Right kidney (tissue), 1 donor: ENCODE measurements at regions not wholly inside any gene's neighbourhood (a gene's known extent, or its start where the extent isn't known, plus 50 kb on each side); places are given as distances from the start of the nearest gene placed in this dataset.
"Not testable (repeated sequence)": the region's sequence is repeated elsewhere in the genome, so short reads cannot be mapped to it uniquely, and the experiment has no call there.

Experiments used
- DNase-seq: peaks from one replicate; pipeline ENCODE4 v3.0.0-alpha.2; 2016

GRCh38 chr6:140649502-140649901 lies 1275.1 kb upstream of the CITED2 start:
- DNase-seq: not testable (repeated sequence)

- DNase-seq: not testable (repeated sequence)
Observed at GRCh38 chr6:140647322-140647721, 1272.9 kb upstream of the CITED2 start.

DNA sequence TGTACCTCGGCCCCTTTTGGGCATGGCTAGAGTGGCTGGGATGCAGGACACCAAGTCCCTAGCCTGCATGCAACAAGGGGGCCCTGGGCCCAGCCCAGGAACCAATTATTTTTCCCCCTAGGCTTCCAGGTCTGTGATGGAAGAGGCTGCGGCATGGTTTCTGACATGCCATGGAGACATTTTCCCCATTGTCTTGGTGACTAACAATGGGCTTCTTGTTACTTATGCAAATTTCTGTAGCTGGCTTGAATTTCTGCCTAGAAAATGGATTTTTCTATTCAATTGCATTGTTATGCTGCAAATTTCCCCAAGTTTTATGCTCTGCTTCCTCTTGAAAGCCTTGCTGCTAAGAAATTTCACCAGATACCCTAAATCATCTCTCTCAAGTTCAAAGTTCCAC lies 1269.6 kb upstream of the CITED2 start:
- DNase-seq: no peak

GRCh38 chr6:140641412-140641811 lies 1267.0 kb upstream of the CITED2 start:
- no peak for DNase-seq

GRCh38 chr6:140636908-140637402 lies 1262.5 kb upstream of the CITED2 start:
- no peak for DNase-seq

- peak; percentile 20 for DNase-seq
Observed at GRCh38 chr6:140636271-140636907, 1261.9 kb upstream of the CITED2 start.

DNA sequence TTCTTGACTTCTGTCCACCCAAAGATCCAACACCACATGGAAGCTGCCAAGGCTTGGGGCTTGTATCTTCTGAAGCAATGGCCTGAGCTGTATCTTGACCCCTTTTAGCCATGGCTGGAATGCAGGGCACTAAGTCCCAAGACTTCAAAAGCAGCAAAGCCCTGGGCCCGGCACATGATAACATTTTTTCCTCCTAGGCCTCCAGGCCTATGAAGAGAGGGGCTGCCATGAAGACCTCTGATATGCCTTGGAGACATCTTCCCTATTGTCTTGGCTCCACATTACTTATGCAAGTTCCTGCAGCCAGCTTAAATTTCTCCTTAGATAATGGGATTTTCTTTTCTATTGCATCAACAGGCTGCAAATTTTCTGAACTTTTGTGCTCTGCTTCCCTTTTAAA lies 1252.6 kb upstream of the CITED2 start:
- no peak for DNase-seq

GRCh38 chr6:140623498-140623897 lies 1249.0 kb upstream of the CITED2 start:
- no peak for DNase-seq

DNA sequence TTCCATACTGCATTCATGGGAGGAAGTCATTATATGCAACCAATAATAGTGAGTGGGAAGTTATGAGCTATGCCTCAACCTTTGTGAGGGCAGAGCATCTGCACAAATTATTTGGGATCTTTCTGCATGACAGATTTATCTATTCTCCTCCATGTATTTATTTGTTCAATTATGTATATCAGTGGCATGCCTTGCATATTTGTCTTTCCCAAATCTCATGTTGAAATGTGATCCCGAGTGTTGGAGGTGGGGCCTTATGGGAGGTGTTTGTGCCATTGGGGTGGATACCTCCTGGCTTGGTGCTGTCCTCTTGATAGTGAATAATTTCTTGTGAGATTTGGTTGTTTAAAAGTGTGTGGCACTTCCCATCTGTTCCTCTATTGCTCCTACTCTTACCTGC lies 1246.0 kb upstream of the CITED2 start:
- no peak for DNase-seq

GRCh38 chr6:140609956-140610355 lies 1235.5 kb upstream of the CITED2 start:
- no peak for DNase-seq

DNA sequence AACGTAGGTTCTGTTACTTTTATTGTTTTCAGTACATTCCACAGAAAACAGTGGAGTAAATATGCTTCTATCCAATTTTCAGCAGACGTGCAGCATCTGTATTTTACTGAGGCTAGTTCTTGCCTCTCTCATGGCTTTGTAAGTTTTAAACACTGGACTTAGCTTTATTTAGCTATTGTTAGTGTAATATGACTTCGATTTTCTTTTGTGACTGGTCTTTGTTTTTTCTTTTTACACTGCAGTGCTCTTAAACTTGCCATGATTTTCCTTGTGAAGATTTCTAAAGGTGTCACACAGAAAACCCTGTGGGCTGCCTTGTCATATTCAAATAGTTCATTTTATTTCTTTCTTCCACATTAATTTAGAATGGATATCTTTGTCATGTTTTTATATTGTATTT lies 1234.9 kb upstream of the CITED2 start:
- DNase-seq: no peak

DNA sequence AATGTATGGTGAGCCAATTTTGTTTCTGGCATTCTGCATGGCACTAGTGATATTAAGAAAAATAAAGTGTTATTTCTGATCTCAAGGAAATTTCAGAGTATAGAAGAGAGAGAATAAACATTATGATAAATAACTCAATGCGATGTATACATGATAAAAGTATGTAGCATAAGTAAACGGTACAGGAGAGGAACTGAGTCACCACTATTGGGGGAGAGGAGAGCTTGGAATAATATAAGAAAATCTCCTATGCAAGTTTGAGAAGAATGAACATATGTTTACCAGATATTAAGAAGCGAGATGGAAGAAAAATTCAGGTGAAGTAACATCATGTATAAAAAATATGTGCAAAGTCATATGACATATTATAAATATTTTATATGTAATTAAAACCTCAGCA lies 1230.3 kb upstream of the CITED2 start:
- no peak for DNase-seq

DNA sequence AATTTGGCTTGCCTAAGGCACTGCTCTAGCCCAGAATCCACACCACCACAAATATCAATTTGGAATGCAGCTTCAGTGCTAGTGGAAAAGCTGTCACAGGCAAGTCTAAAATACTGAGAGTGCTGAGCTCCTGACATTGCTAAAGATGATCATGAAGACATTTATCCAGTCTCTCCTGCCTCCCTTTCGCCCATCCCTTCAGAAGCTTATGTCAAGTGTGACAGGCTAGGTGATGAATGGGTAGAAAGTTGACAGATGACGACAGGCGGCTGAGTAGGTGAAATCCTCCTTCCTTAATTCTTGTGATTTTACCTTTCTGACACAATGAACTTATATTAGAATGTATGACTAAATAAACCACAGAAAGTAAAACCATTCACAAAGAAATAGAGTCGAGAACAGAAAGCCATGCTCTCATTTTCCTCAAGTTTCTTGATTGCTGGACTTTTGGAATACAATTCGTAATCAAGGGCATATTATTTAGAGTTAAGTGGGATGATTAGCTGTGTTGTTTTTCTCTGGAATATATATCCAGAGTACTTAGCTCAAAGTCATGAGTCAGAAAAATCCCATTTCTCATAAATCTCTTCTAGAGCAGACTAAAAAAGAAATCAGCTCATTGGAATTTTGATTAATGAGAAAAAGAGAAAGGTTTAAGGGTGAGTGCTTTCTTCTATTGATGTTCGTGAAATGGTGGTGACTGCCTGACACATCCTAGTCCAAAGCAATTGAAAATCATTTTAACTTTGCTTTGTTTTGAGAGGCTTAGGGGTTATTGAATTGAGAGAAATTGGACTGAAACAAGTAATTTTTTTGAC lies 1228.2 kb upstream of the CITED2 start:
- no peak for DNase-seq

DNA sequence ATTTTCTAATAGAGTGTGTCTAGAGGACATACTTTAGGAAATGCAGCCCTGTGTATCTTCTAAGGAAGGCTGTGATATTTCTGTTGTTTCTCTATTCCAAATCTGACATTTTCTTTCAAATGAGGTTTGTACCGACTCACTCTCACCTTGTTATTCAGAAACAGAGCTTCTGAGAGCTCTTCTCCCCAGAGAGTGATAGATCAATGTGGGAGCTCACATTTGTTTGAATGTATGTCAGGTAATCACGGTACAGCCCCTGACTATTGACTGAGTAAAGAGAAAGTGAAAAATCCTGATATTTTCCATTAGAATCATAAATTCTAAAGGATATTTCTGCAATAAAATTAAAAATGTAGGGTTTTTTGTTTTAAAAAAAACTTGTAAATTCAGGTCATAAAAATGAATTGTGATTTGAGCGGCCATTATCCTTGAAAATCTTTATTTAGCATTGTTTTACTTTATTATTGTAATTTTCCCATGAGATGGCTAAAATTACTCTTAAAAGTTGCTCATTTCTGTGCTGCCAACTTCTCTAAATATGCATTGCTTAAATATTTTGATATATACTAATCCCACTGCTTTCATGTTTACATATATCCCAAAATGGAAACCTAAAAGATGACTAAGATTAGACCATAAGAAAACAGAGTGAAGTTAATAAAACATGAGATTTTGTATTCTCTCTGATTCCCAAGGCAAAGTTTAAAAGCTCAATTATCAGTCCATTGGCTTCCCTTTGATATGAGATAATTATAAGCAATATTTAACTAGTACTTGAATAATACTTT lies 1226.8 kb upstream of the CITED2 start:
- DNase-seq: no peak

- DNase-seq: no peak
Observed at GRCh38 chr6:140599916-140600315, 1225.5 kb upstream of the CITED2 start.

DNA sequence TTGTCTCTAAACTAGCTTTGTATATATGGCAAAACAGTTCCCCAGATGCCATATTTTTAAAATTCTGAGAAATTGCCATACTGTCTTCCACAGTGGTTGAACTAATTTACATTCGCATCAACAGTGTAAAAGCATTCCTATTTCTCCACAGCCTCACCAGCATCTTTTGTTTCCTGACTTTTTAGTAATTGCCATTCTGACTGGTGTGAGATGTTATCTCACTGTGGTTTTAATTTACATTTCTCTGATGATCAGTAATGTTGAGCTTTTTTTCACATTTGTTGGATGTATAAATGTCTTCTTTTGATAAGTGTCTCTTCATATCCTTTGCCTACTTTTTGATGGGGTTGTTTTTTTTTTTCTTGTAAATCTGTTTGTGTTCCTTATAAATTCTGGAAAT lies 1222.7 kb upstream of the CITED2 start:
- no peak for DNase-seq

GRCh38 chr6:140594806-140595128 lies 1220.3 kb upstream of the CITED2 start:
- no peak for DNase-seq

GRCh38 chr6:140592877-140593276 lies 1218.4 kb upstream of the CITED2 start:
- no peak for DNase-seq

- DNase-seq: no peak
Observed at GRCh38 chr6:140590641-140591040, 1216.2 kb upstream of the CITED2 start.

DNA sequence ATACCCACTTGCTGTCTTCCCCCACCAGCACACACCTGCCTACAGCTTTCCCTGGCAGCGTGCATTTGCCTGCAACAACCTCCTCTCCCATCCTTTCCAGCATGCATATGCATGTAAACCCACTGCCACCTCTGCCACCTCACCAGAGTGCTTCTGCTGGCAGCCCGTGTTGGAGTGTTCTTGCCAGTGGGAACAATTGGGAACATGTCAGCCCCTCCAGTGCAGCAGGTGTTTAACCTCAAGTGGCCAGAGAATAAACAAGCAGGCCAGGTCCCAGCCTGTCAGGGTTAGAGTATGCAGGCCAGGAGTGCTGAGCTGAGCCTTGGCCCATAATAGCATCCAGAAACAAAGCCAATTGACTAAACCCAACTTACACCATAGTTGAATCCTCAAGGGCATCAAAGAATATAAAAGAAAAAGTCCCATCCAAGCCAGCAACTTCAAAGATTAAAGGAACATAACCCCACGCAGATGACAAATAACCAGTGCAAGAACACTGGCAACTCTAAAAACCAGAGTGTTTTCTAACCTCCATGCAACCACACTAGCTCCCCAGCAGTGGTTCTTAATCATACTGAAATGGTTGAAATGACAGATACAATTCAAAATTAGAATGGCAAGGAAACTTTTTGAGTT lies 1212.1 kb upstream of the CITED2 start:
- DNase-seq: no peak

- no peak for DNase-seq
Observed at GRCh38 chr6:140581601-140582000, 1207.2 kb upstream of the CITED2 start.

GRCh38 chr6:140579918-140580317 lies 1205.5 kb upstream of the CITED2 start:
- no peak for DNase-seq
